ENCODE measurements at regions not wholly inside any gene's neighbourhood (a gene's known extent, or its start where the extent isn't known, plus 50 kb on each side); places are given as distances from the start of the nearest gene placed in this dataset.

DNA sequence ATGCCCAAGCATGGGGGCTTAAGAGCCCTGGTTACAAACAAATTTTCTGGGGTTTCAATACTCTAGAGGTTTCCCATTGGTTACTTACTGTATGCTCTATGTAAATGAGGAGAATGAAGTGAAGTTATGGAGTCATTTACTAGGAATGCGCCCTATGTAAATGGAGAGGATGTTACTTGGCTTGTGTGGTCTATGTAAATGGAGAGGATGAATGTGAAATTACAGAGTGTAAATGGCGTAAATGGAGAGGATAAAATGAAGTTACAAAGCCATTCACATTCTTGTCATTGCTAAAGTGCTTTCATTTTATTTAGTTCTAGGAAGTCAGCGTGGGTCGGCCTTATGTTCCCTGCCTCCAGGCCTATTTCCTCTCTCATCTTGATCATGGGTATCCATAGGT is 810.5 kb upstream of the ADGRL3 start:
- no peak for DNase-seq
- Mint-ChIP-seq H3K27me3 (ENCODE audit: unreplicated experiment) (no peaks in the 10 kb centered on the region), H3K27ac (ENCODE audit: unreplicated experiment) (no peak overlapping the region), H3K4me3 (ENCODE audit: low read depth, unreplicated experiment) (no peak overlapping the region), H3K9me3 (ENCODE audit: low read depth, unreplicated experiment) (peaks cover 5% of the 10 kb centered on the region), H3K4me1 (ENCODE audit: low read depth, unreplicated experiment) (no peaks in the 10 kb centered on the region), H3K36me3 (ENCODE audit: insufficient read depth, unreplicated experiment) (no peaks in the 10 kb centered on the region)
- TF ChIP-seq, protein P1, sequence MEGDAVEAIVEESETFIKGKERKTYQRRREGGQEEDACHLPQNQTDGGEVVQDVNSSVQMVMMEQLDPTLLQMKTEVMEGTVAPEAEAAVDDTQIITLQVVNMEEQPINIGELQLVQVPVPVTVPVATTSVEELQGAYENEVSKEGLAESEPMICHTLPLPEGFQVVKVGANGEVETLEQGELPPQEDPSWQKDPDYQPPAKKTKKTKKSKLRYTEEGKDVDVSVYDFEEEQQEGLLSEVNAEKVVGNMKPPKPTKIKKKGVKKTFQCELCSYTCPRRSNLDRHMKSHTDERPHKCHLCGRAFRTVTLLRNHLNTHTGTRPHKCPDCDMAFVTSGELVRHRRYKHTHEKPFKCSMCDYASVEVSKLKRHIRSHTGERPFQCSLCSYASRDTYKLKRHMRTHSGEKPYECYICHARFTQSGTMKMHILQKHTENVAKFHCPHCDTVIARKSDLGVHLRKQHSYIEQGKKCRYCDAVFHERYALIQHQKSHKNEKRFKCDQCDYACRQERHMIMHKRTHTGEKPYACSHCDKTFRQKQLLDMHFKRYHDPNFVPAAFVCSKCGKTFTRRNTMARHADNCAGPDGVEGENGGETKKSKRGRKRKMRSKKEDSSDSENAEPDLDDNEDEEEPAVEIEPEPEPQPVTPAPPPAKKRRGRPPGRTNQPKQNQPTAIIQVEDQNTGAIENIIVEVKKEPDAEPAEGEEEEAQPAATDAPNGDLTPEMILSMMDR (IDR thresholded peaks at IDR 0.05; ENCODE audit: unreplicated experiment): no peak
- BruUV-seq (replicated peaks): no TSS peak
- CTCF ChIA-PET: no interaction called here
- intact Hi-C loops (cut with micrococcal nuclease; ENCODE audit: unreplicated experiment): no loop called here

DNA sequence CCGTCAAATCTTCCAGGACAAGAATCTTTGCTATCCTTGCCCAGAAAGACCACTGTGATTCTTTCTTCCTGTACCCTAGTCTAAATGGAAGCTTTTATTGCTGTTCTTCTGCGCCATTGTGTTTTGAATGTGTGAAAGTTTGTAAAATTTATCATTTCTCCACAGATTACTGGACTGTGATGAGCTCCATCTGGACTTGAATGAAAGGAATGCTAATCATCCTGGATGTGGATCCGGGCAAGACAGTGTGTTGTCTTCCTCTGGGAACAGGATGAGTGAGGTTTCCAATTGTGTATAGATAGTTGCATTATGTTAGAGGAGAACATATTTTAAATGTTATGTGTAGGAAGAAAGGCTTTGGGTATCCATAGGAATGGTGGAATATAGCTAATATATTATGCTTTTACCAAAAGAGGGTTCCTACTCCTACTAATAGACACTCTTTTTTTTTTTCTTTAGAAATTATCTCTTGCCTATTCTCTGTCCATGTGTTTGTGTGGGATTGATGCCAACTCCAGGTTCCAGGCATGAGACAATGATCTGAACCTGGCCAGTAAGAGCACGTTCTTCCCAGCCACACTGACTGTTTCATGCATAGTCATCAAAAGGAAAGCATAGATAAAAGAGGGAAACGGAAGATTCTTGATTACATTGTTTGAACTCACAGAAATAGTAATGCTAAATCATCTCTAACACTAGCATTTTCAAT is 803.6 kb upstream of the ADGRL3 start:
- DNase-seq: no peak

DNA sequence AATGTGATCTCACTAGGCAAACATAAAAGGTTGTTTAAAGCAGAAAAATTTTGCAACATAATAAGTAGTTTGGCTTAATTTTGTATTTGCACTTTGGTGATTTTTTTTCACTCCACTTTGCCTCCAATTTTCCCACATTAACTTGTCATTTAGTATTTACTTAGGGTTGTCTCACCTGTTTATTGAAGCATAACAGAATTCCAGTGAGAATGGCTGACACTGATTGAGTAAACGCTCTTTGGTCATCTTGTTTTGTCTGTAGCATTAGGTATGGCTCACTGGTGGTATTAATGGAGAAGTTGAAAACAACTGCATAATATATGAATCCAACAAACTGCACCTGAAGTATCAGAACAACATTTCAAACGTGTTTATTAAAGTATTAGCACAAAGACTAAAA is 799.5 kb upstream of the ADGRL3 start:
- Mint-ChIP-seq H3K27me3 (ENCODE audit: unreplicated experiment) (no peaks in the 10 kb centered on the region), H3K27ac (ENCODE audit: unreplicated experiment) (no peak overlapping the region)

More for the DNA sequence above, 803.6 kb upstream of the ADGRL3 start:
- TF ChIP-seq, protein P1 (IDR thresholded peaks at IDR 0.05; ENCODE audit: unreplicated experiment): no peak
- H3K4me1 Mint-ChIP-seq (ENCODE audit: low read depth, unreplicated experiment): no peaks in the 10 kb centered on the region
- CTCF ChIA-PET: no interaction called here
- peaks cover 2% of the 10 kb centered on the region for H3K9me3 Mint-ChIP-seq (ENCODE audit: low read depth, unreplicated experiment)
- intact Hi-C loops (cut with micrococcal nuclease; ENCODE audit: unreplicated experiment): no loop called here
- no peaks in the 10 kb centered on the region for H3K36me3 Mint-ChIP-seq (ENCODE audit: insufficient read depth, unreplicated experiment)
- H3K4me3 Mint-ChIP-seq (ENCODE audit: low read depth, unreplicated experiment): no peak overlapping the region
- BruUV-seq (replicated peaks): no TSS peak
- no peak overlapping the region for H3K27ac Mint-ChIP-seq (ENCODE audit: unreplicated experiment)
- no peaks in the 10 kb centered on the region for H3K27me3 Mint-ChIP-seq (ENCODE audit: unreplicated experiment)

DNA sequence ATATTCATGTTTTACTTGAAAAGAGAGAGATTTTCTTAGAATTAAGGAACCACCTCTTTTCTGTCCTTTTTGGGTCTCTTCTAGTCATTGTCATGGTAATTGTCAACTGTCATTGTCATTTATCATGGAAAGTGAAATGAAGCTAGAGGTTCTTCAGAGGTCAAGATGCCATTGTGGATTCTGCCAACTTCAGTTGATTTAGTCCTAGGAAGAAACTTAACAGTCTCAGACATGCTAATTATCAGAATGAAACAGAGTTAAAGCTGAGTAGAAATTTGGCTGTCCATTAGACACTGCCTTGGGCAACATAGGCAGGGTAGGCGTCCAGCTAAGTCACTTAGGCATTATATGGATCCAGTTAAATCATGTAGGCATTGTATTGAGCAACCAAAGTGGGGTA is 796.1 kb upstream of the ADGRL3 start:
- TF ChIP-seq, protein P1 (IDR thresholded peaks at IDR 0.05; ENCODE audit: unreplicated experiment): no peak
- CTCF ChIA-PET: no interaction called here
- Mint-ChIP-seq H3K9me3 (ENCODE audit: low read depth, unreplicated experiment) (peaks cover 9% of the 10 kb centered on the region), H3K36me3 (ENCODE audit: insufficient read depth, unreplicated experiment) (no peaks in the 10 kb centered on the region), H3K4me3 (ENCODE audit: low read depth, unreplicated experiment) (no peak overlapping the region), H3K27ac (ENCODE audit: unreplicated experiment) (no peak overlapping the region), H3K27me3 (ENCODE audit: unreplicated experiment) (no peaks in the 10 kb centered on the region), H3K4me1 (ENCODE audit: low read depth, unreplicated experiment) (no peaks in the 10 kb centered on the region)
- no peak for DNase-seq
- intact Hi-C loops (cut with micrococcal nuclease; ENCODE audit: unreplicated experiment): no loop called here
- BruUV-seq (replicated peaks): no TSS peak

More for the DNA sequence above, 799.5 kb upstream of the ADGRL3 start:
- intact Hi-C loops (cut with micrococcal nuclease; ENCODE audit: unreplicated experiment): no loop called here
- Mint-ChIP-seq H3K4me1 (ENCODE audit: low read depth, unreplicated experiment) (no peaks in the 10 kb centered on the region), H3K36me3 (ENCODE audit: insufficient read depth, unreplicated experiment) (no peaks in the 10 kb centered on the region), H3K4me3 (ENCODE audit: low read depth, unreplicated experiment) (no peak overlapping the region), H3K9me3 (ENCODE audit: low read depth, unreplicated experiment) (peaks cover 5% of the 10 kb centered on the region)
- TF ChIP-seq, protein P1 (IDR thresholded peaks at IDR 0.05; ENCODE audit: unreplicated experiment): no peak
- CTCF ChIA-PET: no interaction called here
- no TSS peak for BruUV-seq (replicated peaks)
- DNase-seq: no peak

Measured in Calu3 (cell line).